GM04503 (cell line): ENCODE measurements at regions not wholly inside any gene's neighbourhood (a gene's known extent, or its start where the extent isn't known, plus 50 kb on each side); places are given as distances from the start of the nearest gene placed in this dataset.

Experiments
- DNase-seq: peaks from one replicate; pipeline ENCODE4 v3.0.0-alpha.2; 2012; ENCODE audit warnings: low read depth

DNA sequence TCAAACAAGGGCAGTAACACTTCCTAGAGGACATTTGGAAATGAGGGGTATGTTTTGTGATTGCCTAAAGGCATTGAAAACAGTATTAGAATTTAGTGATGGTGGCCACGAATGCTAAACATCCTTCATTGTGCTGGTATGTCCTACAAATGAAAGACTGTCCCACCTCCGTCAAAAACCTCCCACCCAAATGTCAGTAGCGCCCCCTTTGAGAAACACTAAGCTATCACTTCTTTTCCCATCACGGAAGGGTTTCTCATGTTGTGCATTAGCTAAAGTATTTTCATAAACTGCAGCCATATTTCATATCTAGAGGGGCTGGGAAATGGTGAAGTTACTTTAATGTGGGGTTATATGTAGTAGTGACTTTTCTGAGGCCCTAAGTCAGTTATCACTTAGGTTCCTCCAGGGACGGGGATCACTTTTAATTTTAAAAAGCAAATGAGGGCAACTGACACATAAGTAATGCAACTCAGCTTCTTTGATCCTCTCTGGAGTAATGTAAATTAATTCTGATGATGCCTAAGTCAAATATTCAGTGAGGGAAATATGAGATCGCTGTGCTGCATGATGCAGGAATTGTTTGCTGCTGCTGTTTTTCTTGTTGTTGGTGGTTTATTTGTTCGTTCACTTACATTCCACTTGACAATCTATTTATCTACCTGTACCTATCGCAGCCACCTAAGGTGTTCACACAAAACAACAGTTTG is 1403.4 kb upstream of the TENM4 start:
- DNase-seq: no peak

DNA sequence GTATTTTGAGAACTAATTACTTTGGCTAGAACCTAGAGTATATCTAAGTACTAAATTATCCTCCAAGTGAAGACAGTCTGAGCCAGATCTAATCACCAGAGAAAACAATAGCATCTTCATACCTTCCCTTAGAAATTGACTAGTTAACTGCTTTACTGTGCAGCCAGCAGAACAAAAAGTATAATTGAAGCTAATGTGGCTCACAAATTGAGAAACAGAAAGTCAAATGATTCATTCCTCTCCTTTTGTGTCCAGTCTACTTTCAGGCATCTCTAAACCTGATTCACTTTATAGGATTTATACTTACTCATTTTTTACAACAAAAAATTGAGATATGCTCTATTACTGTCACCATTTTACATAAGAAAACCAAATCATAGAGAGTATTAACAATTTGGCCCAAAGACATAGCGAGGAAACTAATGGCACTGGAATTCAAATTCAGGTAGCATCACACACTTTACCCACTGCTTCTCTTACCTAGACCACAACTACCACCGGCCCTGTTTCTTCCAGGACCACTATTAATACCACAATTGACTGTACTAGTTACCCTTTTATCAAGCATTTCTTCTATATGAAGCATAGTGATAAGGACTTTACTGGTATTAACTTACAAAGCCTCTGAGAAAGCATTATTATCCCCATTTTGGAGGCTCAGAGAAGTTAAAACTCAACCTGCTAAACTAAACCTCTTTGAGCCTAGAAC is 1402.6 kb upstream of the TENM4 start:
- no peak for DNase-seq

DNA sequence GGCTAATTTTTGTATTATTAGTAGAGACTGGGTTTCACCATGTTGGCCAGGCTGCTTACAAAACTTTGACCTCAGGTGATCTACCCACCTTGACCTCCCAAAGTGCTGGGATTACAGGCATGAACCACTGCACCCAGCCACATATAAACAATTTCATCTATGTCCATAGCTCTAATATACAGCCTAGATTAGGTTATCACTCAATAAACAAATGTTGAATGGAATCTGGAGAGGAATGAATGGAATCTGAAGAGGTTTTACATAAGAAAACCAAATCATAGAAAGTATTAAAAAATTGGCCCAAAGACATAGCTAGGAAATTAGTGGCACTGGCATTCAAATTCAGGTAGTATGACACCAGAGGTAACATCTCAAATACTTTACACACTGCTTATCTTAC is 1401.4 kb upstream of the TENM4 start:
- no peak for DNase-seq

DNA sequence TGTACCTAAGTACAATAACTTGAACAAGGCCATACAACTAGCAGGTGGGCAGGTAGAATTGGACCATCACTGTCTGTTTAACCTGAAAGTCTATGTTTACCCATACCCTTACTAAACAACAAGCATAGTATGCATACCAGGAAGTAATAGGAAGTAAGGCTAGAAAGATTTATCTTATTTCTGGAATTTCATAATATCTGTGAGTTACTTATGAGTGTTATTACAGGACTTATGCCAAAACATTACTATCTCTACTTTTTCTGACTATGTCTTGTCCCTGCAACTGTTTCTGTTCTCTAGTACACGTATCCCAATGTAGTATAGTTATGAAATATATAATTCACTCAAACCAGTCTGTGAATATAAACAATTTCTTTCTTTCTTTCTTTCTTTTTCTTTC is 1400.8 kb upstream of the TENM4 start:
- no peak for DNase-seq

DNA sequence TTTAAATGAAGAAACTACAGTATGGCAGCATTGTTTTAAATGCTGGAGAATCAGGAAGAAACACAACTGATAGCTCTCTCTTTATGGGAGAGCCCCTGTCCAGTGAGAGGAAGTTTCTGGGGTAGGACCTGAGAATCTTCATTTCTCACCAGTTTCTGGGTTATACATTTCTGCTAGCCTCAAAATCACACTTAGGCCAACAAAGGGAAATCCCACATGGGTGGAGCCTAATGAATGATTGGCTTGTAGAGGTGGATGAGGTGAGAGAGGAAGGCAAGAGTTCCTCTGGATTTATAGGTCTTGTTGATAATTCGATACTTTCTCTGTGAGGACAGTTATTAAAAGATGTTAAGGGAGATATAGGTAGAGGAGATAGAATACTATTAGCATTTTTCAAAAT is 1397.3 kb upstream of the TENM4 start:
- no peak for DNase-seq

DNA sequence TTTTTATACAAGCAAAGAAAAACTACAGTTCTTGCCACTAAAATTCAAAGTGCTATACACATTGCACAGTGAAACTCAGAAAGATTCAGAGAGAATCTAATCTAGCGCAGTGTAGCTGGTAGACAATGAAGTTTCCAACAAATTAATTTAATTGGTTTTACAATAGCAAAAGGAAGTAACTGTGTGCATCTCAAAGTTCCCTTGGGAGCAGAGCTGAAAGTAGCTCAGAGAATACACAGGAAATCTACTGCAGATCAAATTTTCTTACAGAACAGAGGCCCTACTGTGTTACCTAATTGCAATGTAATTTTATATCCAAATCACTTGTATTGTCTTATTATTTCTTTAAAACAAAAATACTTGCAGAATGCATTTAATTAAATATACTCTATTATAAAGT is 1396.2 kb upstream of the TENM4 start:
- DNase-seq: no peak

DNA sequence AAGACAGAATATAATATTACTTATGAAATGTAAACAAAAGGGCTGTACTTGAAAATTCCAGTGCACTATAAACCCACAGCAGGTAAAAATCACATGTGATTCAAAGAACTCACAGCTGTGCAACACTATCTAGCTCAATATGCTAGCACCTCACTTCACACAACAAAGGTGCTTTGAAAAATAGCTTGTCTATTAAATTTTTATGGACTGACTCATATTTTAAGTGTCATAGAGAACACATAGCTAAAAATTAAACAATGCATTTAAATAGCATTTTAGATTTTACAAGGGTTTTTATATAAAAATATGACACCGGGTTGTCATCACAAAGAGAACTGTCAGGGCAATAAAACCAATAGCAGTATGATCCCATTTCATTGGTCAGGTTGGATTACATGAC is 1390.5 kb upstream of the TENM4 start:
- no peak for DNase-seq

DNA sequence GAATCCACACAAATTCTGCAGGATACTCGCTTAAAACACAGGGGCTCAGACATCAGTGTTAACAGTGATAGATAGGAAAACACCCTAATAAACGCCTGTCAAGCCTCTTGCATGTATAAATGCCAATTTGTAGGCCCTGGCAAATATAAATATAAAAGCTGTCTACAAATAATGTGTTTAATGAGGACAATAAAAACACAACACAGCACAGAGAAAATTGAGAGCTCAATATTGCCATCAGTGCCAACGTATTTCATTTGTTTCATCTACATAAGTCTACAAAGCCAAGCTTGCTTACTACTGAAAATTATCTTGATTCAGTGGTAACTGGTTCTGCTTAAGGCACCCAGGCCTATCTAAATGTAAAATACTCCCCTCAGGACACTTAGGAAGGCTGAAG is 1387.0 kb upstream of the TENM4 start:
- DNase-seq: no peak

DNA sequence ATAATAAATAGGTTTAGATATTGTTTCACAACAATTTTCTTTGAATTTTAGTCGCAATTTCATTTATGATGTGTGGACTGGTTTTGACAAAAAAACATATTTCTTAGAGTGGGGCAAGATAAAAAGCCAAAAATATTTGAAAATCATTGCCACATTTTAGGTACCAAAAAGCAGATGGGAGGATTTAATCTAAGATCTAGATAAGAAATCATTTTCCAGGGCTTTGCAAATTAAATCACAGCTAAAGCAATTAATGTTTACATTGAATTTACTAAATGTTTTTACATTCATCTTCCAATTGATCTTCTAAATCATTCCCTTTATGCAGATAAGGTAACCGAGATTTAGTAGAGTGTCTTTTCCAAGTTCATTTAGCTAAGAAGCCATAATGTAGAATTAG is 1386.0 kb upstream of the TENM4 start:
- no peak for DNase-seq

DNA sequence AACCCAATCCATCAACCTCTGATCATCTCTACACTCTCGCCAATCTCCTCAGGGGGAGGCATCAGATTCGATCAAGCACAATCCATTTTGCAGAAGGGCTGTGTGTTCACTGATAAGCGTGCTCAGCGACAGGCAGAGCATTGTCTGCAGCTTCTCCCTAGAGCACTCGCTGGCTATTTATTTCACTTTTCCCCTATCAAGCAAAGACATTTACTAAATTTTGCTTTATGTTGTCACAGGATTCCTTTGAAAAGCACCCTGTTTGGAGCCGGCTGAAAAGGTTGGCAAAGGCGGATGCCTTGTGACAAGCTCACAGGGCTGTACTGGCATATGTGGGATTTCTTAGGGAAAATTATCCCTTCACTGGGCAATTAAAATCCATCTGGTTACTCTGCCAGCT is 1381.5 kb upstream of the TENM4 start:
- DNase-seq: no peak

DNA sequence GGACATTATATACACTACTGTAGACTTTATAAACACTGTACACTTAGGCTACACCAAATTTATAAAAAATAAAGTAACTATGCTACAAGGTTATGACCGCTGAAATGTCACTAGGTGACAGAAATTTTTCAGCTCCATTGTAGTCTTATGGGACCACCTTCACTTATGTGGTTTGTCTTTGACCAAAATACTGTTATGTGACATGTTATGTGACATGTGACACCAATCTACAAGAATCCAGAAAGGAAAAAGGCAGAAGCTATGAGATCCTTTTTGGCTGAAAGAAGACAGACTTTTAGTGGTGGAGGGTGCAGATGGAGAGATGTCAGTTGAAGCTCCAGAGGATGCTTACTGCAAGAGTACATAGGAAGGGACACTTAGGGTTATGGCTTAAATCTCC is 1378.4 kb upstream of the TENM4 start:
- no peak for DNase-seq

DNA sequence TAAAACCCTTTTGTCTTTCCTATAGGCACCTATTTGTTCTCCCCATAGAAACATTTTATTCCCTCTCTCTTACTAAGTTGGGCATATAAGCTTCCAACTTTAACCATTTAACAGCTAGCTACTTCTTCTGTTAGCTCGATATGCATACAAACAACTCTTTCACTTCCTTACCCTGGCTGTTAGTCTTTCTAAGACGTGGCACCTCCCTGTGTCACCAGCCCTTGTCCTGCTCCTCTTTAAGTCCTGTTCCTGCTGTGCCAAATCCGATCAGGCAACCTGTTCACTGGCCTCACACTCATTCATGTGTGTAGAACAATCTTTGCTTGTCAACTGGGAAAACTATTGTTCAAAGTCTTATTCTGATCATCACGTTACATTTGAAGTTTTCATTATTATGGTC is 1376.1 kb upstream of the TENM4 start:
- DNase-seq: no peak

DNA sequence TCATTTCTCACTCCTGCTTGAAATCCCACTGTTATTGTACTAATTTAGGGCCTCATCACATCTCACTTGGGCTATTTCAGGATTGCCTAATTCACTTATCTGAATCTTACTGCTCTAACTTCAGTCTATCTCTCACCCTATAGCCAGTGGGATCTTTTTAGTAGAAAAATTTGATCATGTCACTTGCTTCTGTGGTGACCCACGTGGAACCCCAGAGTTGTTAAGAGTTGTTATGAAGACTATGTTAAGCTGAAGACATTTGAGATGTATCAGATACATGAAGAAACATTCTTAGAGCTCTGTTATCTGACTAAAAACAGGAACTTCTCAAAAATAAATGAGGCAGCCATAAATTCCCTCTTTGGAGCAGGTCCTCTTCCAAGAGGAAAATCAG is 1375.6 kb upstream of the TENM4 start:
- no peak for DNase-seq

DNA sequence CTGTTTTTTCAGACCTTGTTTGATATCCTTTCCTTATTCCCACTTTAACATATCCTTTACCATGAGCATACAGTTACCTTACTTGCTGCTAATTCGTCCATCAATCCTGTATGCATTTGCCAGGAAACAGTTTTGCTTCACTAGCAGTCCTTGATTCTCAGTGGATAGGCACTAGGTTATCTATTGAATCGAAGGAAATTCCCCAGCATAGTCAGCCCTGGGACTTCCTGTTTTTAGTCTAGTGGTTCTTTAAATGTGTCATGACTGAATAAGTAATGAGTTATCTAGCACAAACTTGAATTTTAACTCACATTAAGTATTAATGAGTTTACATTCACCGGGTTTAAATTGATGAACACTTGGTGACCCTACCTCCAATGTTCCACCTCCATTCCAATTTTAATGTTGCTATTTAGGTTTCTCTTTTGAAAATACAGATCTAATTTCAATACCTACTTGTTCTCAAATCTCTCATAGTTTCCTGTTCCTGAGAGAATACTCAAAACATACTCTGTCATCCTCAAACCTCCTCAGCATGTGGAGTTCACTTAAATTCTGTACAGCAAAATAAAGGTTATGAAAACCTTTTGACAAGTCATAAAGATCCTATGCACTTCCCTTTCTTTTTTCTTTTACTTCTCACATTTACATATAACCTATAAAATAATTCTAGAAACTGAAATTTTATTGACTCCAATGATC is 1375.1 kb upstream of the TENM4 start:
- DNase-seq: no peak

DNA sequence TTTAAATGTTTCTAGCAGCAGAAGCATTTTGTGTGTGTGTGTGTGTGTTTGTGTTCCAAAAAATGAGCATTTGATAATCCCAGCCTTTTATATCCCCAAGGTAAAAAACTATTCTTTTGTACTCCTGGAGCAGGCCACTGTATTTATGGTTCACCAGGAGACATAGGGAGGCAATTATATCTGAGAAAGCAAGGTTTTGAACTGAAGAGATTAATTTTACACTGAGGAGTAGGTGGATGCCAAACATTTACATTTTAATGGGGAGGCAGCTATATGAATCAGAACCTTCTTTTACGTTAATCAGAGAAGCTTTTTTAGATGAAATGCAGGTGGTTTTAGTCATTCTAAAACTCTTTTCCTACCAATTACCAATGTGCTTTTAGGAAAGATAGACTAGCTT is 1374.0 kb upstream of the TENM4 start:
- DNase-seq: no peak

DNA sequence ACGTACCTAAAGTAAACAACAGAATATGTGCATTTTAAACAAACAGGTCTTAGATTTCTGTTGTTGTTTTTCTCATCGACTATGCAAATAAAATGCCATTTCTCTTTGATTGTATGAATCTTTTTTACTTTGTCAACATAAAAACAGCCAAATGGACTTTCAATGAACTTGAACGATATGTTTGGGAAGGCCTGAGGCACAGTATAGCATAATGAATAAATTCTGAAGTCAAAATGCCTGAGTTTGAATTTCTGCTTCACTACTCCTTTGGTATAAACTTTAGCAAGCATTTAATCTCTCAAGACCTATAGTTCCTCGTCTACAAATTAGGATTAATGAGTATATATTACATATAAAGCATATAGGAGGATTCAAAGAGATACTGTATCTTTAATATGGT is 1369.9 kb upstream of the TENM4 start:
- DNase-seq: no peak

DNA sequence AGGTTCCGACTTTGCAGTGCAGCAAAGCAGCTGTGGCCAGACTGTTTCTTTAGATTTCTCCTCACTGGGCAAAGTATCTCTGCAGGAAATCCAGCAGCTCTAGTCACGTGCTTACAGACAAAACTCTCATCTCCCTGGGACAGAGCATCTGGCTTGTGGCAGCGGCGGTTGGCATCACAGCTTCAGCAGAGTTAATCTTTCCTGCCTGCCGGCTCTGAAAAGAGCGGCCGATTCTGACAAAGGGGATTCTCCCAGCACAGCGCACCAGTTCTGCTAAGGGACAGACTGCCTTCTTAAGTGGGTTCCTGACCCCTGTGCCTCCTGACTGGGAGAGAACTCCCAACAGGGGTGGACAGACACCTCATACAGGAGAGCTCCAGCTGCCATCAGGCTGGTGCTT is 1357.3 kb upstream of the TENM4 start:
- DNase-seq: no peak

DNA sequence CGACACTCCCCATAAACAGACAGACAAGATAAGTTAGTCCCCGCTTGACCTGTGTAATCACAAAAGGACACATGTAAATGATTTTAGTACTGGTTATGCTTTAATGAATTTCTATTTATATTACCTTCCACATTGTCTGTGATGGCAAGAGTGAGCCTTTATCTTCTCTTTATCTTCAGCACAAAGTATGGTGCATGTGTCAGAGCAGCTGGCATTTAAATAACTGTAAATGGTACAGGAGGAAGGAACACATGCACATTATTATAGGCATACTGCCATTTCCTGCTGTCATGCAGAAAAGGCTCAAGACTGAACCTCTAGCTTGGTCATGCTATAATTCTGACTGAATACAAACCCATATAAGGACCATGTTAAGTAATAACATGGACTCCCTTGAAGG is 1342.7 kb upstream of the TENM4 start:
- no peak for DNase-seq

DNA sequence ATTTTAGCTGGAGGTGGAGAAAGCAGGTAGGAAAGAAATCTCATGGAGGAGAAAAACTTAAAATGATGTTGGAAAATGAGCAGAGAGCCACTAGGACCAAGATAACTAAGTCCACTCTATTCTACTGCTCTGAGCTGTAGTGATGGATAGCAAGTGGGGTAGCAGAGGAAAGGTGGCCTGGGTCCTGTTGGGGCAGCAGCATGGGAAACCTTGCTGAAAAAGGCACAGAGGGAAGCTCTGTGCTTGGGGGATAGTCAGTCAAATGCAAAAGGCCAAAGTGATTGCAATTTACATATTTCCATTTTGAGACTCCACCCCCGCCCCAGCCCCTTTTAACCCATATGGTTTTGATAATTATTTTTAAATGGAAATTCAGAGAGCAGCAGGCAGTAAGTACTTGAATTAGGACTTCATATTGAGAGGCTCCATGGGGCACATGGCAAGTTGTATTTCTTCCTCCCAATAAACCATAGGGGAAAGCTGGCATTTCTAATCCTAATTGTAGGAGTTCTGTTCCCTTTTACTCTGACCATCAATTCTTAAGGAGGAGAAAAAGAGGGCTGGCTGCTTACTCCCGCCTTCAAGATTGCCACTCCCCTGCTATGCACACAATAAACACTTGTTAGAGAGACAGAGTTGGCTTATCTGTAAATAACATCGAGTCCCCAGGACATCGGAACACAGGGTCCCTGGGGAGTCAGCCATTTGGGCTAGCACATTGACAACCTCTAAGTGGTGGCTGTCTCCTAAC is 1341.5 kb upstream of the TENM4 start:
- no peak for DNase-seq

DNA sequence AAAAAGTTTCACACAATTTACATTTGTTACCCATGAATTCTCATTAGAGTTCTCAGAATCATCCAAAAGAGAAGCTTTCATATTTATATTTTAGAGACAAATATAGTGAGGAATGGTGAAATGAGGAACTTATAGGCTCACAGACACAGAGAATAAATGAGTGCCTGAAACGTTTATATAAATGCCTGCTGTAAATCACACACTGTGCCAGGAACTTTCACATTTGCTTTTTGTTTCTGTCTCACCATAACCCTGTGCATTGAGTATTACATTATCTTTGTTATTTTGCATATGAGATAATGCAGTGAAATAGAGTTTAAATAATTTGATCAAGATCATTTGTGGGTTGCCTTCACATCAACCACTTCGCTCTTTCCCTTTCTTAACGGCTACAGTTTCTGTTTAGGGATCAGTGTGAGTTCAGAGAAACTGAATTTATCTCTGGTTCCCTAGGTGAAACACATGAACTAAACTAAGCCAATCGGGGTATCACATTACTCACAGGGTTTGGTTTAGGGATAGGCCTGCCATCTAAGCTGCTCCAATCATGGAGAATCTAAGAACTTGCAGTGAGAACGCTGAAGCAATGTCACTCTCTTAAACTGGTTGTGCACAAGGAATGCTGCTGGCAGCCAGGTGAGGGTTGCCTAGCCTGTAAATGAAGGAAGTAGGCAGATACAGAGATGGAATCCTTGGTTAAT is 1339.2 kb upstream of the TENM4 start:
- DNase-seq: no peak

DNA sequence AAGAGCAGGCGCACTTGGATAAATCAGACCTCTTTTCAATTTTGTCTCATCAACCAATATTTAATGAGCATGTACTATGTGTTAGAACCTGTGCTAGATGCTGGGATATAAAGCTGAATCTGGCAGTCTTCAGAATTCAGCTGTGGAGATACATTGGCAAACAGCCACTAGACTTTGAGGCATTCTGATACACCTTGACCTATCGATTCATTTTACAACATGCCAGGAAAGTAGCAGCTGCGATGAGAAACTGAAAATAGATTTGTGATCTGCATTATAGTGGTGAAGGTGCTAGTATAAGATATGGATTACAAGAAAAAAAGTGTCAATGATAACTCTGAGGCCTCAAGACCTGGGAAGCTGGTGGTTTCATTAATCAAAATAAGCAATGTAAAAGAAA is 1338.1 kb upstream of the TENM4 start:
- no peak for DNase-seq

DNA sequence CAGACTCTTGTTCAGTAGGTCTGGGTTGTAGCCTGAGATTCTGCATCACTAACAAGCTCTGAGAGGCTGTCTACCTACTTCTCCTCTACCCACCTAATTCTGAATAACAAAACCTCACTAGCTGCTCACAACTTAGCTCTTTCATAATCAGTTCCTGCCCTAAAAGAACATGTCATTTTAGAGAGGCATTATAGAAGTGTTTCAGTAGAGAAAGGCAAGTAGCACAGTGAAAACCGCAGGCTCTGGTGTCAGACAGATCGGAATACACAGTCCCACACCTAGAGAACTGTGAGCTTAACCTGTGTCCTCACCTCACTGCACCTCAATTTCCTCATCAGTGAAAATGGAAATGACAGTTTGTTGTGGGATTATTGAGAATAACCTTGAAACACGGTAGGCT is 1337.6 kb upstream of the TENM4 start:
- DNase-seq: no peak
